Smooth muscle cell (in vitro differentiated cells): ENCODE measurements at regions not wholly inside any gene's neighbourhood (a gene's known extent, or its start where the extent isn't known, plus 50 kb on each side); places are given as distances from the start of the nearest gene placed in this dataset.

ENCODE experiments used
- DNase-seq: peaks from one replicate; lab custom pipeline; 2025; ENCODE audit not compliant: unreplicated experiment; lab: John Stamatoyannopoulos, UW
- H2AFZ ChIP-seq: fragments of 200-600 bp; sonication (generic); 2 replicates; pipeline ENCODE4 v1.6.0; 2016; ENCODE audit warnings: antibody characterized with exemption, low read depth, mild to moderate bottlenecking
- H3F3A ChIP-seq: fragments of 200-600 bp; sonication (generic); 2 replicates; pipeline ENCODE4 v1.6.0; 2017; ENCODE audit warnings: antibody characterized with exemption, low read depth
- H3K27ac ChIP-seq: fragments of 200-600 bp; sonication (generic); 2 replicates; pipeline ENCODE4 v1.5.1; 2016; ENCODE audit warnings: low read depth, mild to moderate bottlenecking
- H3K27me3 ChIP-seq: fragments of 200-600 bp; sonication (generic); 2 replicates; pipeline ENCODE4 v1.6.1; 2016; ENCODE audit warnings: low read depth, mild to moderate bottlenecking
- H3K36me3 ChIP-seq: fragments of 200-600 bp; sonication (generic); 2 replicates; pipeline ENCODE4 v1.5.1; 2016; ENCODE audit warnings: low read depth
- H3K4me1 ChIP-seq: fragments of 200-600 bp; sonication (generic); 2 replicates; pipeline ENCODE4 v1.5.1; 2016; ENCODE audit warnings: low read depth
- H3K4me2 ChIP-seq: fragments of 200-600 bp; sonication (generic); 2 replicates; pipeline ENCODE4 v1.6.0; 2016; ENCODE audit warnings: mild to moderate bottlenecking
- H3K4me3 ChIP-seq: fragments of 200-600 bp; sonication (generic); 2 replicates; pipeline ENCODE4 v1.5.1; 2016; ENCODE audit warnings: mild to moderate bottlenecking
- H3K79me2 ChIP-seq: fragments of 200-600 bp; sonication (generic); 2 replicates; pipeline ENCODE4 v1.6.0; 2016; ENCODE audit warnings: low read depth, mild to moderate bottlenecking
- H3K9ac ChIP-seq: fragments of 200-600 bp; sonication (generic); 2 replicates; pipeline ENCODE4 v1.6.0; 2016; ENCODE audit warnings: low read depth
- H3K9me3 ChIP-seq: fragments of 200-600 bp; sonication (generic); replicated peaks from 2 replicates; pipeline ENCODE4 v1.5.1; 2016; ENCODE audit warnings: low read depth
- H4K20me1 ChIP-seq: fragments of 200-600 bp; sonication (generic); 2 replicates; pipeline ENCODE4 v1.6.0; 2016; ENCODE audit warnings: low read depth
- WGBS: methylation state at CpG from one replicate; pipeline ENCODE4 v1.1.7; 2016; ENCODE audit warnings: low lambda C conversion rate; 5-methylcytosine and 5-hydroxymethylcytosine counted together
- TF ChIP-seq, protein P1 (sequence below): fragments of 200-600 bp; sonication (generic); IDR thresholded peaks from 2 replicates; pipeline ENCODE4 v1.5.1; 2017; ENCODE audit warnings: borderline replicate concordance, mild to moderate bottlenecking, antibody characterized with exemption; ENCODE audit not compliant: insufficient read depth, poor library complexity, severe bottlenecking

DNA sequence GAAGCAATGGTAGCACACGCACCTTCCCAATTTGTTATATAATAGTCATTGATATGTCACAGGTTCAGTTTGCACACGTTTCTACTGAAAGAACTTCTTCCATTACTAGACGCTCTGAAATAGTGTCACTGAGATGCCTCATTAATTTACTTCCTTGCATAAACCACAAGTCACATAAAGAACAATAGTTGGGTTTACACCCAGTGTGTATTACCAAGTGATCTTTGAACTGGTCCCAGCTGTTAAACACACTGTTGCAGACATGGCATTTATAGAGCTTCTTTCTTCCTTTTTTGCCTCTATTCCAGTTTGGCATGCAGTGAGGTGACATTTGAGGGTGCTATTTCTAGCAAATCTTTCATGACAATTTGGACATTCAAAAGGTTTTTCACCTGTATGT lies 245.3 kb downstream of the EPM2A start:
- H4K20me1 ChIP-seq = no peaks in the 10 kb centered on the region
- H2AFZ ChIP-seq = no peak overlapping the region
- H3F3A ChIP-seq = no peaks in the 10 kb centered on the region
- H3K79me2 ChIP-seq = no peaks in the 10 kb centered on the region
- H3K27ac ChIP-seq = no peak overlapping the region
- H3K9ac ChIP-seq = no peak overlapping the region
- H3K9me3 ChIP-seq = no peaks in the 10 kb centered on the region
- H3K36me3 ChIP-seq = no peaks in the 10 kb centered on the region
- DNase-seq = no peak
- H3K4me3 ChIP-seq = no peak overlapping the region
- WGBS = 90% methylated on average over 3 of the region's 3 CpGs
- TF ChIP-seq, protein P1, sequence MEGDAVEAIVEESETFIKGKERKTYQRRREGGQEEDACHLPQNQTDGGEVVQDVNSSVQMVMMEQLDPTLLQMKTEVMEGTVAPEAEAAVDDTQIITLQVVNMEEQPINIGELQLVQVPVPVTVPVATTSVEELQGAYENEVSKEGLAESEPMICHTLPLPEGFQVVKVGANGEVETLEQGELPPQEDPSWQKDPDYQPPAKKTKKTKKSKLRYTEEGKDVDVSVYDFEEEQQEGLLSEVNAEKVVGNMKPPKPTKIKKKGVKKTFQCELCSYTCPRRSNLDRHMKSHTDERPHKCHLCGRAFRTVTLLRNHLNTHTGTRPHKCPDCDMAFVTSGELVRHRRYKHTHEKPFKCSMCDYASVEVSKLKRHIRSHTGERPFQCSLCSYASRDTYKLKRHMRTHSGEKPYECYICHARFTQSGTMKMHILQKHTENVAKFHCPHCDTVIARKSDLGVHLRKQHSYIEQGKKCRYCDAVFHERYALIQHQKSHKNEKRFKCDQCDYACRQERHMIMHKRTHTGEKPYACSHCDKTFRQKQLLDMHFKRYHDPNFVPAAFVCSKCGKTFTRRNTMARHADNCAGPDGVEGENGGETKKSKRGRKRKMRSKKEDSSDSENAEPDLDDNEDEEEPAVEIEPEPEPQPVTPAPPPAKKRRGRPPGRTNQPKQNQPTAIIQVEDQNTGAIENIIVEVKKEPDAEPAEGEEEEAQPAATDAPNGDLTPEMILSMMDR = no peak
- H3K27me3 ChIP-seq = no peaks in the 10 kb centered on the region
- H3K4me1 ChIP-seq = no peaks in the 10 kb centered on the region
- H3K4me2 ChIP-seq = no peak overlapping the region

DNA sequence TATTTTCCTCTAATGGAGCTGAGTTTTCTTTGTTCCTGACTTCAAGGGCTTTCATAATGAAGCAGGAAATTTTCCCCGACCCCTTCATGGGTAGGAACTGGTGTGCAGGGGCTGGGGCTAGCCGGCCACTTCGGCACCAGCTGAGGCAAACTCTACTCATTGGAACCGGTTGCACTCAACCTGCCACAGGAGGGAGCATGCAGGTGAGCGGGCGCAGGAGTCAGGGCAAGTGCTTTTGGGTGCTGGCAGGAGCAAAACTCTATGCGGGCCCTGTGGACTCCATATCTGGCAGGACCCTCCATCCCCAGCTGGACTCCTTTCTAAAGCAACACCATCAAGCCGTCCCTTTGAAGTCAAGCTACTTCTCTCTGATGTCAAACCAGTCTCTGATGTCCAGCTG lies 244.2 kb downstream of the EPM2A start:
- Histone ChIP-seq H3F3A (no peaks in the 10 kb centered on the region), H3K79me2 (no peaks in the 10 kb centered on the region), H3K9ac (no peak overlapping the region), H3K4me1 (no peaks in the 10 kb centered on the region), H3K9me3 (peaks cover 3% of the 10 kb centered on the region), H2AFZ (no peak overlapping the region), H3K4me2 (no peak overlapping the region), H3K4me3 (no peak overlapping the region), H3K27me3 (no peaks in the 10 kb centered on the region), H4K20me1 (no peaks in the 10 kb centered on the region), H3K27ac (no peak overlapping the region), H3K36me3 (no peaks in the 10 kb centered on the region)
- TF ChIP-seq, protein P1 = no peak
- WGBS = 77% methylated on average over 8 of the region's 8 CpGs
- no peak for DNase-seq

DNA sequence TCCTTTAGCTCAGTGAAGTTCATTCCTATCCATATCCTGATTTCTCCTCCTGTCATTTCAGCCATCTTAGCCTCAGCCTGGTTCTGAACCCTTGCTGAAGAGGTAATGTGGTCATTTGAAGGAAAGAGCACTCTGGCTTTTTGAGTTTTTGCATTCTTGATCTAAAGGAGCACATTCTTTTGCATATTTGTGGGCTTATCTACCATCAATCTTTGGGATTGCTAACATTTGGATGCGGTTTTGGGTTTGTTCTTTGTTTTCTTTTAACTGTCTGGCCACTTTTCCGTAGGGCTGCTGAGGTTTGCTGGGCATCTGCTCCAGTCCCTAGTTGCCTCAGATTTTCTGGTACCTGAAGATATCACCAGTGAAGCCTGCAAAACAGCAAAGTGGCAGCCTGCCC lies 238.3 kb downstream of the EPM2A start:
- no peak for DNase-seq
- 23% methylated on average over 2 of the region's 2 CpGs for WGBS

GRCh38 chr6:145498425-145498824 lies 236.9 kb downstream of the EPM2A start:
- no peak overlapping the region for H2AFZ ChIP-seq
- no peak for DNase-seq
- no peak overlapping the region for H3K4me2 ChIP-seq
- H3K9me3 ChIP-seq = peaks cover 4% of the 10 kb centered on the region
- H3K27ac ChIP-seq = no peak overlapping the region
- no peaks in the 10 kb centered on the region for H3K4me1 ChIP-seq
- no peaks in the 10 kb centered on the region for H3F3A ChIP-seq
- H3K27me3 ChIP-seq = no peaks in the 10 kb centered on the region
- no peaks in the 10 kb centered on the region for H3K36me3 ChIP-seq
- no peaks in the 10 kb centered on the region for H3K79me2 ChIP-seq
- no peak overlapping the region for H3K4me3 ChIP-seq
- WGBS = 89% methylated on average over 4 of the region's 4 CpGs
- no peaks in the 10 kb centered on the region for H4K20me1 ChIP-seq
- TF ChIP-seq, protein P1 = no peak
- no peak overlapping the region for H3K9ac ChIP-seq

More for the DNA sequence above, 238.3 kb downstream of the EPM2A start:
- Histone ChIP-seq H3K36me3 (no peaks in the 10 kb centered on the region), H3K9me3 (peaks cover 4% of the 10 kb centered on the region), H3K9ac (no peak overlapping the region), H3K79me2 (no peaks in the 10 kb centered on the region), H3K4me3 (no peak overlapping the region), H3K4me2 (no peak overlapping the region), H3K27me3 (no peaks in the 10 kb centered on the region), H3K27ac (no peak overlapping the region), H4K20me1 (no peaks in the 10 kb centered on the region), H2AFZ (no peak overlapping the region), H3K4me1 (no peaks in the 10 kb centered on the region), H3F3A (no peaks in the 10 kb centered on the region)
- TF ChIP-seq, protein P1 = no peak
